Glutamatergic neuron (in vitro differentiated cells): ENCODE measurements at regions not wholly inside any gene's neighbourhood (a gene's known extent, or its start where the extent isn't known, plus 50 kb on each side); places are given as distances from the start of the nearest gene placed in this dataset.
"Not testable (repeated sequence)": the region's sequence is repeated elsewhere in the genome, so short reads cannot be mapped to it uniquely, and the experiment has no call there.

ENCODE experiments used
- DNase-seq: peaks from one replicate; pipeline ENCODE4 v3.0.0; 2022
- H3K27ac Mint-ChIP-seq: one replicate; pipeline ENCODE4 v1.8.0; 2020; ENCODE audit warnings: mild to moderate bottlenecking, mixed read lengths, inconsistent platforms; ENCODE audit not compliant: unreplicated experiment
- H3K27me3 Mint-ChIP-seq: one replicate; pipeline ENCODE4 v1.8.0; 2020; ENCODE audit warnings: mild to moderate bottlenecking, moderate library complexity, mixed read lengths, inconsistent platforms; ENCODE audit not compliant: unreplicated experiment
- H3K36me3 Mint-ChIP-seq: one replicate; pipeline ENCODE4 v1.8.0; 2020; ENCODE audit warnings: mild to moderate bottlenecking, mixed read lengths, inconsistent platforms; ENCODE audit not compliant: unreplicated experiment
- H3K4me1 Mint-ChIP-seq: one replicate; pipeline ENCODE4 v1.8.0; 2020; ENCODE audit warnings: mild to moderate bottlenecking, low read depth, mixed read lengths, inconsistent platforms; ENCODE audit not compliant: unreplicated experiment
- H3K4me3 Mint-ChIP-seq: one replicate; pipeline ENCODE4 v1.8.0; 2020; ENCODE audit warnings: mild to moderate bottlenecking, mixed read lengths, inconsistent platforms; ENCODE audit not compliant: unreplicated experiment
- H3K9me3 Mint-ChIP-seq: one replicate; pipeline ENCODE4 v1.8.0; 2020; ENCODE audit warnings: mild to moderate bottlenecking, moderate library complexity, mixed read lengths, inconsistent platforms; ENCODE audit not compliant: unreplicated experiment
- TF ChIP-seq, protein P1 (sequence below): fragments of 200-600 bp; sonication (generic); IDR thresholded peaks from one replicate; pipeline ENCODE4 v1.5.0; 2021; ENCODE audit not compliant: partially characterized antibody, unreplicated experiment

DNA sequence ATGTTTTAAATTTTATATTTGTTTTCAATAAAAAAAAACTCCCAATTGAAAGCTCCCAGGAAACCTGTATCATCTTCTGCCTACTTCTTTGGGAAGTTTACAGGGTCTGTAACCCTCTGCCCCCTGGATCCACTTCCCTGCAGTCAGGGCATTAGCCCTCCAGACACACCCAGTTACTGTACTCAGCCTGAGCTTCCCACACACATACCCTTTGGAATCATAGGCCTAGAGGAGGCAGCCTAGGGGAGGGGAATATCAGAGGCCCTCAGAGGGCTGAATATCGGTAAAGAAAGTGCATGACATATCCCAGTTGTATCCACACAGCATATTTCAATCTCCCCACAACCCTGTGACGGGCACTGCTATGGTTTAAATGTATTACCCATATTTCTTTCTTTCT is 56.2 kb upstream of the TFPI start:
- H3K27ac Mint-ChIP-seq, H3K4me1 Mint-ChIP-seq, H3K9me3 Mint-ChIP-seq, DNase-seq, H3K36me3 Mint-ChIP-seq, H3K27me3 Mint-ChIP-seq, H3K4me3 Mint-ChIP-seq: not testable (repeated sequence)

DNA sequence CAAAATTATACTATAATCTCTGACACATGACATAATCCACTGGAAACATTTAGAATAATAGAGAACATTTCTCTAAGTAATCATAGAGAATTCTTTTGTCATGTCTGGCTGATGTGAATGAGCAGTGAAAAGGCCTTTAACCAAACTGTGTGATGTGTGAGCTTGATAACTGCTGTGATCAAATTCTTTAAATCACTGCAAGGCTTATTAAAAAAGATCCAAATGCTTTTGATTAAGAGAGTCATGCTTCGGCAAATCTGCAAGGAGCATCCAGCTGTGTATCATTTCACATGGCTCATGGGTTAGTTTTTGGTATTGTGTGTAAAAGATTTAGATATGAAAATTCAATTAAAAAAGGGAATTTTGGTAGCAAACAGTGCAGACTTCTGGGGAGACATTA is 58.6 kb upstream of the TFPI start:
- no peaks in the 10 kb centered on the region for H3K4me1 Mint-ChIP-seq
- H3K4me3 Mint-ChIP-seq: no peak overlapping the region
- no peak for DNase-seq
- H3K27ac Mint-ChIP-seq: no peak overlapping the region
- H3K27me3 Mint-ChIP-seq: no peaks in the 10 kb centered on the region
- no peaks in the 10 kb centered on the region for H3K36me3 Mint-ChIP-seq
- H3K9me3 Mint-ChIP-seq: no peaks in the 10 kb centered on the region
- TF ChIP-seq, protein P1, sequence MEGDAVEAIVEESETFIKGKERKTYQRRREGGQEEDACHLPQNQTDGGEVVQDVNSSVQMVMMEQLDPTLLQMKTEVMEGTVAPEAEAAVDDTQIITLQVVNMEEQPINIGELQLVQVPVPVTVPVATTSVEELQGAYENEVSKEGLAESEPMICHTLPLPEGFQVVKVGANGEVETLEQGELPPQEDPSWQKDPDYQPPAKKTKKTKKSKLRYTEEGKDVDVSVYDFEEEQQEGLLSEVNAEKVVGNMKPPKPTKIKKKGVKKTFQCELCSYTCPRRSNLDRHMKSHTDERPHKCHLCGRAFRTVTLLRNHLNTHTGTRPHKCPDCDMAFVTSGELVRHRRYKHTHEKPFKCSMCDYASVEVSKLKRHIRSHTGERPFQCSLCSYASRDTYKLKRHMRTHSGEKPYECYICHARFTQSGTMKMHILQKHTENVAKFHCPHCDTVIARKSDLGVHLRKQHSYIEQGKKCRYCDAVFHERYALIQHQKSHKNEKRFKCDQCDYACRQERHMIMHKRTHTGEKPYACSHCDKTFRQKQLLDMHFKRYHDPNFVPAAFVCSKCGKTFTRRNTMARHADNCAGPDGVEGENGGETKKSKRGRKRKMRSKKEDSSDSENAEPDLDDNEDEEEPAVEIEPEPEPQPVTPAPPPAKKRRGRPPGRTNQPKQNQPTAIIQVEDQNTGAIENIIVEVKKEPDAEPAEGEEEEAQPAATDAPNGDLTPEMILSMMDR: no peak

DNA sequence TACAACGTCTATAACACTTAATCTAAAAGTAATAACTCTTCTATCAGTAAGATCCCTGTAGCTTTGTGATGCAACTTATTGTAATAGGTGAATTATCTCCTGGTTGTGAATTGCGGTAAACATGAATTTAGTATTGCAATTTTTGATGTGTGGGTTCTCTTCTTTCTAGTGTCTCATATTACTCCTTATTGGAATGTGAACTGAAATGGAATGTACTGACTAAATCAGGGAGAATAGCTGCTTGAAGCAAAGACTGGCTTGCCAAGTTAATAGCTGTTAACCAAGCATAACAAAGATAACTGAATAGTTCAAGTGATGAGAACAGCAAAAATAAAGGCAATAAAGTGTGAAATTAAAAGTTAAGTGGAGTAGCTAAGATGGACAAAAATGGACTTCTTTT is 60.5 kb upstream of the TFPI start:
- no peak overlapping the region for H3K4me3 Mint-ChIP-seq
- H3K4me1 Mint-ChIP-seq: peaks cover 8% of the 10 kb centered on the region
- peaks cover 2% of the 10 kb centered on the region for H3K9me3 Mint-ChIP-seq
- H3K27ac Mint-ChIP-seq: no peak overlapping the region
- H3K27me3 Mint-ChIP-seq: no peaks in the 10 kb centered on the region
- TF ChIP-seq, protein P1: no peak
- no peak for DNase-seq
- no peaks in the 10 kb centered on the region for H3K36me3 Mint-ChIP-seq

DNA sequence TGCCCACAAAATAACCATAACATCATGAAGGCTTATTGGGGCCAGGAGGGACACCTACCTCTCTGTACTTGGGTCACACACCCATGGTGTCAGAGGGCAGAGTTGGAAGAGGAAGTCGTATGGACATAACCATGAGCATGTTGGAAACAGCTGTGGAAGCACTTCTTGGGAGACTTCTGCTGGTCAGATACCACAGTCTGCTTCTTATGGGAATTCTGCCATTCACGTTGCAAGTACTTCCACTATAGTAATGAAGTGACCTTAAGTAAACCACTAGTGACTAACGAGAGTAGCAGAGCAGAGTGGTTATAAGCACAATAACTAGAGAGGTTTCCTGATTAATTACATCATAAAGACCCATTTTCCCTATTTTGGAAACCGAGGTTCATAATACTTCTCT is 61.1 kb upstream of the TFPI start:
- H3K36me3 Mint-ChIP-seq: no peaks in the 10 kb centered on the region
- no peak overlapping the region for H3K27ac Mint-ChIP-seq
- no peak overlapping the region for H3K4me3 Mint-ChIP-seq
- TF ChIP-seq, protein P1: no peak
- peaks cover 2% of the 10 kb centered on the region for H3K9me3 Mint-ChIP-seq
- H3K27me3 Mint-ChIP-seq: no peaks in the 10 kb centered on the region
- H3K4me1 Mint-ChIP-seq: peaks cover 8% of the 10 kb centered on the region
- no peak for DNase-seq

DNA sequence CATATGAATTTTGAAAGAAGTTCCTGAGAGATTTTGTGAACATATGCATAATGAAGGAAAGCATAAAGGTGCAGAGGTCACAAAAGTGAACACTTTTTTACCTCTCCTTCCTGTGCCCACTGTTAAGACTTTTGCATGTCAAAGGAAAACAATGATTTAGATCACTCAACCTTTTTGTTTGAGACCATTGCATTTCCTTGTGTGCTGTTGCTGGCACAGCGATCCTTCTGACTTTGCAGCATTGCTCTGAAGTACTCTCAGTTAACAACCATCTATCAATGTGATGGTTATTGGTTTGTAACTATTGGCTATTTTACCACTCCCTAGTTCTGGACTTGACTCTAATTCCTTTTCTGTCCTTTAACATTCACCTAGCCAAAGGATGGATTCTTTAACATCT is 61.7 kb upstream of the TFPI start:
- Mint-ChIP-seq H3K9me3 (peaks cover 2% of the 10 kb centered on the region), H3K4me1 (peaks cover 8% of the 10 kb centered on the region), H3K27me3 (no peaks in the 10 kb centered on the region), H3K36me3 (no peaks in the 10 kb centered on the region), H3K27ac (no peak overlapping the region), H3K4me3 (no peak overlapping the region)
- TF ChIP-seq, protein P1: no peak
- no peak for DNase-seq

DNA sequence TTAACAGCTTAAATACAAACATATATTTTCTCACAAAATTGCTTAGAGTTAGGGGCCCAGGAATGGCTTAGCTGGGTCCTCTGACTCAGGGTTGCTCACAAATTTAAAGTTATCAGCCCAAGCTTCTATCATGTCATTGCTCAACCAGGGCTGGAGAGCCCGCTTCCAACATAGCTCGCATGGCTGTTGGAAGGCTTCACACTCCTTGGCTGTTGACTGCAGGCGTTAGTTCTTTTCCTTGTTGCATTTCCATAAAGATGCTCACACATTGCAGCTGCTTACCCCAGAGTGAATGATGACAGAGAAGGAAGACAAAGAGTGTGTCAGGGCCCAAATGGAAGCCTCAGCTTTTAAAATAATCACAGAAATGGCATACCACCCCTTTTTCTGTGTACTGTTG is 62.9 kb upstream of the TFPI start:
- H3K4me3 Mint-ChIP-seq: no peak overlapping the region
- no peaks in the 10 kb centered on the region for H3K27me3 Mint-ChIP-seq
- no peak overlapping the region for H3K27ac Mint-ChIP-seq
- TF ChIP-seq, protein P1: no peak
- H3K9me3 Mint-ChIP-seq: peaks cover 2% of the 10 kb centered on the region
- no peaks in the 10 kb centered on the region for H3K36me3 Mint-ChIP-seq
- no peak for DNase-seq
- H3K4me1 Mint-ChIP-seq: peaks cover 8% of the 10 kb centered on the region
